ENCODE measurements at regions not wholly inside any gene's neighbourhood (a gene's known extent, or its start where the extent isn't known, plus 50 kb on each side); places are given as distances from the start of the nearest gene placed in this dataset.

DNA sequence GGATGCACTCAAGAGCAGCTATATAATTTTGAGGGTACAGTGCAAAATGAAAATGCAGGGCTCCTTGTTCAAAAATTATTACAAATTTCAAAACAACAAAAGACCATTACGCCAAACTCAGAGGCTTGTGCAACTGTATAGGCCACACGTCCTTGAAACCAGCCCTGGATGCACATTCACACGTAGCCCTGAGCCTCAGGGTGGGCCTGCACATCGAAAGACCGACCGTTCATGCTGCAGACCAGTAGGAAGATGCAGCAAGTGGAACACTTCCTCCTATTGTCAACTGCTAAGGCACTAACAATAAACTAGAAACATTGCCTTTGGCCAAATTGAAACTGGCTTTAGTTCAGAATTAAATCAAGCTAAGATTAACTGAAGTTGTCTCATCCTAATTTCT lies 174.7 kb downstream of the SHOX2 start:
- Histone ChIP-seq H3K27me3 (no peaks in the 10 kb centered on the region), H3K27ac (no peak overlapping the region), H3K36me3 (no peaks in the 10 kb centered on the region), H3K9me3 (no peaks in the 10 kb centered on the region), H3K4me3 (no peak overlapping the region), H3K4me1 (no peaks in the 10 kb centered on the region)
- TF ChIP-seq, protein P1, sequence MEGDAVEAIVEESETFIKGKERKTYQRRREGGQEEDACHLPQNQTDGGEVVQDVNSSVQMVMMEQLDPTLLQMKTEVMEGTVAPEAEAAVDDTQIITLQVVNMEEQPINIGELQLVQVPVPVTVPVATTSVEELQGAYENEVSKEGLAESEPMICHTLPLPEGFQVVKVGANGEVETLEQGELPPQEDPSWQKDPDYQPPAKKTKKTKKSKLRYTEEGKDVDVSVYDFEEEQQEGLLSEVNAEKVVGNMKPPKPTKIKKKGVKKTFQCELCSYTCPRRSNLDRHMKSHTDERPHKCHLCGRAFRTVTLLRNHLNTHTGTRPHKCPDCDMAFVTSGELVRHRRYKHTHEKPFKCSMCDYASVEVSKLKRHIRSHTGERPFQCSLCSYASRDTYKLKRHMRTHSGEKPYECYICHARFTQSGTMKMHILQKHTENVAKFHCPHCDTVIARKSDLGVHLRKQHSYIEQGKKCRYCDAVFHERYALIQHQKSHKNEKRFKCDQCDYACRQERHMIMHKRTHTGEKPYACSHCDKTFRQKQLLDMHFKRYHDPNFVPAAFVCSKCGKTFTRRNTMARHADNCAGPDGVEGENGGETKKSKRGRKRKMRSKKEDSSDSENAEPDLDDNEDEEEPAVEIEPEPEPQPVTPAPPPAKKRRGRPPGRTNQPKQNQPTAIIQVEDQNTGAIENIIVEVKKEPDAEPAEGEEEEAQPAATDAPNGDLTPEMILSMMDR (IDR thresholded peaks at IDR 0.05): no peak
- TF ChIP-seq POLR2A (IDR thresholded peaks at IDR 0.05): no peak
- no peak for DNase-seq

DNA sequence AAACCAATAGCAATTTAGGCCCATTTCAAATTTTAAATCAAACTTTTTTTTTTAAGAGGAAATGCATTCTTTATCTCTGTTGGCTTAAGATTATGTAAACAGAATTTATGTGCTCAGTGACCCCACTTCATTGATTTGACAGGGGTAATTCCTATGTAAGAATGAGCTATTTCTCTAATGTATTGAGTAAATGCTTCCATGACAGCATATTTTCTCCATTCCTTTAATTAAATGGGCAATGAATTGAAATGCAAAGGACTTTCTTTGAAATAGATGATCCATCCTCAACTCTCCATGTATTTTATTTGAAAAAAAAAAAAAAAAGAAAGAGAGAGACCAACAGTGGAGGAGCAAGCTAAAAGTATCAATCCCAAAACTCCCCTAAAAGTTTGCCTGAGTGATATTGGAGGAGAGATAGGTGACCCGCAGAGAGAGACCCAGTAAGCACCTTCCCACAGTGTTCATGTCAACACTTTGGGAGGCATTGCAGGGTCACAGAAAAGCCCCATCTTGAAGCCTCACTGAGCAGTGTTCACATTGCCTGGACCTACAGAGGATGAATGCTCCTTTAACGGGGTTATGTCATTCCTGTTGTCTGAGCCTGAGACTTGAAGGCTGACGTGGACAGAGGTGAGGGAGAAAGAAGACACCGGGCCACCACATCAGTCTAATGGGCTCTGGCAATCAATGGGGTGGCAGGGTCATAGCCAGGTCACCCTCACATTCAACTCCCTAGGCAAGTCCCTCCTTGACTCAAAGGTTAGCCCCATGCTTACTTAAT lies 176.0 kb downstream of the SHOX2 start:
- H3K9me3 ChIP-seq: no peaks in the 10 kb centered on the region
- H3K27me3 ChIP-seq: no peaks in the 10 kb centered on the region
- no peaks in the 10 kb centered on the region for H3K36me3 ChIP-seq
- H3K4me3 ChIP-seq: no peak overlapping the region
- H3K27ac ChIP-seq: no peak overlapping the region
- DNase-seq: no peak
- no peaks in the 10 kb centered on the region for H3K4me1 ChIP-seq
- TF ChIP-seq, protein P1 (IDR thresholded peaks at IDR 0.05): no peak
- TF ChIP-seq POLR2A (IDR thresholded peaks at IDR 0.05): no peak

DNA sequence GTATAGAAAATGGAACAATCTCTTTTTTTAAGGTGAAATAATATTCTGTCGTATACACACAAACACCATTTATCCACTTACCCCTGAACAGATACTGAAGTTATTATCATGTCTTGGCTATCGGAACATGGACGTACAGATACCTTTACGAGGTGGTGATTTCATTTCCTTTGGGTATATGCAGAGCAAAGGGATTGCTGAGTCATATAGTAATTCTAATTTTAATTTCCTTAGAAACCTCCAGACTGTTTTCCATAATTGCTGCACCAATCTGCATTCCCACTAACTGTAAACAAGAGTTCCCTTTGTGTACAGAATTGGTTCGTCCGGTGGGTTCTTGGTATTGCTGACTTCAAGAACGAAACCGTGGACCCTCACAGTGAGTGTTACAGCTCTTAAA lies 179.4 kb downstream of the SHOX2 start:
- no peaks in the 10 kb centered on the region for H3K36me3 ChIP-seq
- H3K27ac ChIP-seq: no peak overlapping the region
- TF ChIP-seq, protein P1 (IDR thresholded peaks at IDR 0.05): no peak
- no peak overlapping the region for H3K4me3 ChIP-seq
- H3K9me3 ChIP-seq: no peaks in the 10 kb centered on the region
- no peaks in the 10 kb centered on the region for H3K27me3 ChIP-seq
- no peaks in the 10 kb centered on the region for H3K4me1 ChIP-seq
- no peak for DNase-seq

DNA sequence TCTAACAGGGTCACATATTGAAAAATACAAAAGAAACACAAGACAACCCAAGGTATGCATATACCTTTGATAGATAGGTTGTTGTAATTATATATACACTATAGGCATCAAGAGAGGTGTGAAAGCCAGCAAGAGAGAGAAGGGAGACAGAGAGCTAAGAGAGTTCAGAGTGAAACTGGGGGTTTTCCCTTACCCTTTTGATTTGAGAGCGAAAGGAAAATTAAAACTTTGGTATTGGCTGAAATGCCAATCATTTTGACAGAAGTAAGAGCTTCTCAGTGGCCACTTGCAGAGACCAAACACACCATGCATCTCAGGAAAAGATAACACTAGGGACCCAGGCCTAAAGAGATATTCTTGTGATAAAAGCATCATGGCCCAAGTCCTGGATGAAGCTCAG lies 183.6 kb downstream of the SHOX2 start:
- no peak for TF ChIP-seq POLR2A (IDR thresholded peaks at IDR 0.05)
- TF ChIP-seq, protein P1 (IDR thresholded peaks at IDR 0.05): no peak
- Histone ChIP-seq H3K27ac (no peak overlapping the region), H3K4me3 (no peak overlapping the region), H3K9me3 (no peaks in the 10 kb centered on the region), H3K27me3 (no peaks in the 10 kb centered on the region), H3K4me1 (no peaks in the 10 kb centered on the region), H3K36me3 (no peaks in the 10 kb centered on the region)
- no peak for DNase-seq

GRCh38 chr3:157921811-157922210 lies 184.4 kb downstream of the SHOX2 start:
- no peak for DNase-seq
- Histone ChIP-seq H3K4me3 (no peak overlapping the region), H3K27ac (no peak overlapping the region), H3K4me1 (no peaks in the 10 kb centered on the region), H3K27me3 (no peaks in the 10 kb centered on the region), H3K36me3 (no peaks in the 10 kb centered on the region), H3K9me3 (no peaks in the 10 kb centered on the region)
- TF ChIP-seq, protein P1 (IDR thresholded peaks at IDR 0.05): no peak
- no peak for TF ChIP-seq POLR2A (IDR thresholded peaks at IDR 0.05)

Data from Peyer's patch (tissue), 4 donors.